Keratinocyte (primary cell): ENCODE measurements at regions not wholly inside any gene's neighbourhood (a gene's known extent, or its start where the extent isn't known, plus 50 kb on each side); places are given as distances from the start of the nearest gene placed in this dataset.

ENCODE experiments used
- EZH2 ChIP-seq: IDR thresholded peaks from one replicate; pipeline ENCODE4 v1.6.1; 2012; ENCODE audit warnings: inconsistent platforms, mild to moderate bottlenecking, low read length, moderate library complexity
- TF ChIP-seq, protein P1 (sequence below), 3 experiments: IDR thresholded peaks in 1 of 3; conservative IDR thresholded peaks in 1 of 3; optimal IDR thresholded peaks in 1 of 3; 2 replicates in 2 of 3; 3 replicates in 1 of 3; pipeline versions ENCODE3 to v1.5.1; 2011; ENCODE audit warnings: low read length in 3 of 3, mild to moderate bottlenecking in 3 of 3, moderate library complexity in 2 of 3, control low read depth in 1 of 3, inconsistent platforms in 1 of 3; ENCODE audit not compliant: insufficient read depth in 2 of 3; ENCODE audit errors: extremely low read depth in 1 of 3

DNA sequence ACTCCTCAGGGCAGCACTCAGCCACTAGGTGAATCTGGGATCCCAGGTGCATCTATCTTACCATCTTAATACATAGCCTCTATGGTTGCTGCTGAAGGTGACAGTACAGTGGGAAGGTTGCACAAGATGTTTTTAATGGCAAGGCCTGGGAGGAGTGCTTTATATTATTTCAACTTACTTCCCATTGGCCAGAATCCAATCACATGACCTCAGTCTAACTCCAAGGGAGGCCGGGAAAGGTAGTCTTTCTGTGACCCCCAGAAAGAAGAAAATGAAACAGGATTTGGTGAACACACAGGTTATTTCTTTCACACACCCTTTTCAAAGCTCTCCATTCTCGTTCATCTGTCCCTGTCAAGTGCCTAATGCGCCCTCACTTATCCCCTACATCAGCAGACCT lies 189.1 kb upstream of the ATP6AP2 start:
- TF ChIP-seq, protein P1, sequence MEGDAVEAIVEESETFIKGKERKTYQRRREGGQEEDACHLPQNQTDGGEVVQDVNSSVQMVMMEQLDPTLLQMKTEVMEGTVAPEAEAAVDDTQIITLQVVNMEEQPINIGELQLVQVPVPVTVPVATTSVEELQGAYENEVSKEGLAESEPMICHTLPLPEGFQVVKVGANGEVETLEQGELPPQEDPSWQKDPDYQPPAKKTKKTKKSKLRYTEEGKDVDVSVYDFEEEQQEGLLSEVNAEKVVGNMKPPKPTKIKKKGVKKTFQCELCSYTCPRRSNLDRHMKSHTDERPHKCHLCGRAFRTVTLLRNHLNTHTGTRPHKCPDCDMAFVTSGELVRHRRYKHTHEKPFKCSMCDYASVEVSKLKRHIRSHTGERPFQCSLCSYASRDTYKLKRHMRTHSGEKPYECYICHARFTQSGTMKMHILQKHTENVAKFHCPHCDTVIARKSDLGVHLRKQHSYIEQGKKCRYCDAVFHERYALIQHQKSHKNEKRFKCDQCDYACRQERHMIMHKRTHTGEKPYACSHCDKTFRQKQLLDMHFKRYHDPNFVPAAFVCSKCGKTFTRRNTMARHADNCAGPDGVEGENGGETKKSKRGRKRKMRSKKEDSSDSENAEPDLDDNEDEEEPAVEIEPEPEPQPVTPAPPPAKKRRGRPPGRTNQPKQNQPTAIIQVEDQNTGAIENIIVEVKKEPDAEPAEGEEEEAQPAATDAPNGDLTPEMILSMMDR (optimal IDR thresholded peaks at IDR 0.05 in 1 of 3, IDR thresholded peaks at IDR 0.05 in 1 of 3, conservative IDR thresholded peaks at IDR 0.05 in 1 of 3; ENCODE audit: extremely low read depth in 1 of 3, insufficient read depth in 2 of 3, low read length in 3 of 3) = no peak
- TF ChIP-seq EZH2 = no peak
